HG03469 (cell line): ENCODE measurements at regions not wholly inside any gene's neighbourhood (a gene's known extent, or its start where the extent isn't known, plus 50 kb on each side); places are given as distances from the start of the nearest gene placed in this dataset.

ENCODE experiments used
- ATAC-seq: cut with Tn5 transposase; IDR thresholded peaks from one replicate; pipeline ENCODE4 v1.9.1; 2021; ENCODE audit warnings: mild to moderate bottlenecking, moderate library complexity, moderate number of reproducible peaks; ENCODE audit not compliant: unreplicated experiment

DNA sequence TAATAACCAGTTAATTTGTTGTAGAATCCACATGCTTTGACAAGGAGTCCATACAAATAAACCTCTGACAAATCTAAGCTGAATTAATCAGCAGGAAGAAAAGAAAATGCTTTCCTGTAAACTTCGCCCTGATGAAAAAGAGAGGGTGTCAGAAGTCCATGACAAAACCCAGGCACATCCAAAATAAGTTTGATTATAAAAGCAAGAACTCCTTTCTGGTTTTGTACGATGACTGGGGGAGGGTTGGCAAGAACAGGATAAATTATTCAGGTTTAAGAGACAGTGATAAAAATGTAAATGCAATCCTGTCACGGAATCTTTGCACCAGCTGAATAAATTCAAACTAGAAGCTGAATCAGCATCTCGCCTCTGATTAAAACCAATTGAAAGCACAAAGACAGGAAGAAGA is 469.2 kb upstream of the TNP1 start:
- ATAC-seq = no peak

GRCh38 chr2:217328622-217328978 is 468.7 kb upstream of the TNP1 start:
- no peak for ATAC-seq

- no peak for ATAC-seq
Measured at GRCh38 chr2:217327953-217328621, 468.2 kb upstream of the TNP1 start.

DNA sequence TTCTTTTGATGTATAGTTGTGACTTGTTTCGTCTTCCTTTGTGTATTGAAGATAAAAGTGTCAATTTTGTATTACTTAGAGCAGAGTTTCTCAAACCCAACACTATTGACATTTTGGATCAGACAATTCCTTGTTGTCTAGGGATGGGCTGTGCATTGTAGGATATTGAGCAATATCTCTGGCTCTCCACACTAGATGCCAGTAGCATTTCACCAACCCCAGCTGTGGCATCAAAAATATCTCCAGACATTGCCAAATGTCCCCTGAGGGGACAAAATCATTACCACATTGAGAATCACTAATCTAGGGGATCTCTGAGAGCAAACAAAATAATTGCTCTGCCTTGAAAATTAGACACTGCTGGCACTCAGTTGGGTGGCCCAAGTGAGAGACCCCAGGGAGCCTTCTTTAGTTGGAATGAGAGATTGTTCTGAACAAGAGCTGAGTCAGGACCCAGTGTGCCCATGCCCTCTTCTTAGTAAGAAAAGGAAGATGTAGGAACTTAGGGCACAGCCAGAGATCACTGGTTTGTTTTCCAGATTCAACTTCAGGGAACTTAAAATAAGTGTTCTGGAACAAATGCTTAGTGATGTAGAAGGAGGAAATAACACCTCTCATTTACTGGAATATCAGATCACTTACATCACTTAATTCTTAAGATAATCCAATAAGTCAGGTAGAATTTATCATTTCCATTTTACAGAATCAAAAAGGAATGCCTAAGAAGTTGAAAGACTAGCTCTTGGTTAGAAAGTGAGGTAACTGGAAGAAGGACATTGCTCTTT is 466.6 kb upstream of the TNP1 start:
- ATAC-seq = no peak

GRCh38 chr2:217325816-217326215 is 466.0 kb upstream of the TNP1 start:
- ATAC-seq = no peak

GRCh38 chr2:217325251-217325650 is 465.4 kb upstream of the TNP1 start:
- ATAC-seq = no peak

DNA sequence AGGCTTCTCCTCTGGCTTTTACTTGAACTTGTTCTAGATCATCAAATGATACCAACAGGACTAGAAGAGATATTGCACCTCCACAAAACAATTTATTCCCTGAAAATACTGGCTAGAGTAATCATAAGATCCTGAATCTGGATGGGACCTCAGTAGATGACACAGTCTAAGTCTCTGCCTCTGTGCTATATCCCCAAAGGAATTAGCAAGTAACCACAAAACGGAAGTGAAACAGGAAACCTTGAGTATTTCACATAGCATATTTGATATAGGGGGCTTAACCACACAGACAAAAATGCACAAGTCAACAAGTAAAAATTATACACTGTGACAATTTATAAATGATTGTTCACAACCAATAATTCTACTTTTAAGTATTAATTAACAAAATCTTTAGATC is 456.9 kb upstream of the TNP1 start:
- peak; percentile 69 for ATAC-seq

- no peak for ATAC-seq
Measured at GRCh38 chr2:217314021-217314460, 454.2 kb upstream of the TNP1 start.

DNA sequence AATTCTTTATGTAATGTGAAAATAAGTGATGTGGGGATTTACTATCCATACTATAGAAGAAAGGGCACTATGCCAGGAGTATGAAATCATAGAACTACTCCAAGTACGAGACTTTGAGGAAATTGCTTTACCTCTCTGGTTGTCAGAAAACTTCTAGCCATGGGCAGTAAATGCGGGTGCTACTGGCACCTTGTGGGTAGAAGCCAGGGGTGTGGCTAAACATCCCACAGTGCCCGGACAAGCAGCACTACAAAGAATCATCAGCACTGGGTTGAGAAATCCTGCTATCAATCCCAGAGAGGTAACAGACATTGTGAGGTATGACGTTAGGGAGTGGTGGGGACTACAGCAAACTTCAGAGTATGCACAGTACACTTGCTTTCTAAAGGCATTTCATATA is 453.5 kb upstream of the TNP1 start:
- ATAC-seq = no peak

GRCh38 chr2:217309056-217309455 is 449.2 kb upstream of the TNP1 start:
- no peak for ATAC-seq

DNA sequence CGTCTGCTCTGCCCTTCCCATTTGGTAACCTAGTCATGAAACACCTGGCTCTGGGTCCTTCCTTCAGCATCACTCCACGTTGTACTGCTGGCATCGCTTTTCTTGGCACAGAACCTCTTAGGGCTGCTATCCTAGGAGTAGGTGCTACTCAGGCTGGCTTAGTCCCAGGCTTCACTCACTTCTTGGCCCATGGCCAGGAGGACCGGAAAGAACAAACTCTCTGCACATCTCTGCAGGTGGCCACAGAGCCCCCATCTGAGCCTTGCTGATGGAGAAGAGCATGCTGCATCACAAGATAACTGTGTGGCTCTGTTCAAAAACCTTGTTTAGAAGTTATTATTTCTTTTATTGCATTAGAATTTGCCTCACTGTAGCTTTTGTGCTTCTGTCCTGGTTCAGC is 447.2 kb upstream of the TNP1 start:
- ATAC-seq = no peak

DNA sequence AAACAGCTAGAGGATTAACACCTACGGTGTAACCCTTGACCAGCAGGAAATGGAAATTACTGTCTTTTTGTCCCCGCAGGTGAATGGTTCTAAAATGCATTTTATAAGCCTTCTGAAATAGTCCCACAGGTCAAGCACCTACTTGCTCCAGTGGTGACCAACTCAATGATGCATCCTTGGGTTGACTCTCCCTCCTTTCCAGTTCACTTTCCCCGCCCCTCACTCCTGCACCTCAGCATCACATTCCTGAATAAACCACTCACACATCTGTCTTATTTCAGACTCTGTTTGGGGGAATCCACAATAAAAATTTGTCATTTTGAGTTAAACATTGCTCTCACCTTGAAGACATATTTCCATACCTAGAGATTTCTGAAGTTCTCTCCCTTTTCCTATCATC is 446.0 kb upstream of the TNP1 start:
- no peak for ATAC-seq

- no peak for ATAC-seq
Measured at GRCh38 chr2:217304582-217304981, 444.7 kb upstream of the TNP1 start.

GRCh38 chr2:217302856-217303255 is 443.0 kb upstream of the TNP1 start:
- no peak for ATAC-seq

DNA sequence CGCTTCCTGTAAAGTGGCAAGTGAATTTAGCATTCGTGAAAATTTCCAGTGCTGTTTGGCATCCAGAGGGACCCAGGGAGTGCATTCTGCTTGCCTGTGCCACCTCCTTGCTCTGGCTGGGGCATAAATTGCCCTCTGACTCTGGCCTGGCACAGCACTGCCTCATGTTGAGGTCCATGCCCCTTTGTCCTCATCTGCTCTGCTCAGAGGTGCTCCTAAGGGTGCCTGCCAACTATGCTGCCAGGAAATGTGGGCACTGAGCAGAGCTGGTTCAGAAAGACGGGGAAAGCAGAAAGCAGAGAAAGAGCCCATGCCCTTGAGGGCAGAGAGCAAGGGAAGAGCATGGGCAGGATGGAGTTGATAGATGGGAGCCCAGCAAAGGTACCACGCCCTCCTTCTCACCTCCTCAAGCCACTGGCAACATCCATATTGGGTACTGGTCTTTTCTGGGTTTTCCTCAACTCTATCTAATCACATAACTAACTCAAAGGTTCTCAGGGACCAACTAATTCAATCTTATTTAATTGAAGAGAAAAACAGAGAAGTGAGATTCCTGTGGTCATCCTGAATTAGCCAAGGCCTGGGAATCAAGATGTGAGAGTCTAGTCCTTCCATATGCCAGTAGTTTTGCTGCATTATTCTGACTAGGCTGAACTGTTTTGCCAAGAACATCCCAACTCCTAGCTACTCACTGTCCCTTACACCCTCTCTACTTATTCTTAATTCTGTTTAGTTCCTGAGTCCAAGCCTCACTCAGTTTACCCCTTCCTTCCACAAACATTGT is 441.5 kb upstream of the TNP1 start:
- no peak for ATAC-seq

GRCh38 chr2:217299590-217299989 is 439.7 kb upstream of the TNP1 start:
- no peak for ATAC-seq

- ATAC-seq = no peak
Measured at GRCh38 chr2:217297096-217297495, 437.2 kb upstream of the TNP1 start.

- ATAC-seq = no peak
Measured at GRCh38 chr2:217294818-217295217, 435.0 kb upstream of the TNP1 start.

- ATAC-seq = no peak
Measured at GRCh38 chr2:217294211-217294610, 434.3 kb upstream of the TNP1 start.

GRCh38 chr2:217293607-217294006 is 433.7 kb upstream of the TNP1 start:
- ATAC-seq = no peak

- no peak for ATAC-seq
Measured at GRCh38 chr2:217293046-217293445, 433.2 kb upstream of the TNP1 start.

DNA sequence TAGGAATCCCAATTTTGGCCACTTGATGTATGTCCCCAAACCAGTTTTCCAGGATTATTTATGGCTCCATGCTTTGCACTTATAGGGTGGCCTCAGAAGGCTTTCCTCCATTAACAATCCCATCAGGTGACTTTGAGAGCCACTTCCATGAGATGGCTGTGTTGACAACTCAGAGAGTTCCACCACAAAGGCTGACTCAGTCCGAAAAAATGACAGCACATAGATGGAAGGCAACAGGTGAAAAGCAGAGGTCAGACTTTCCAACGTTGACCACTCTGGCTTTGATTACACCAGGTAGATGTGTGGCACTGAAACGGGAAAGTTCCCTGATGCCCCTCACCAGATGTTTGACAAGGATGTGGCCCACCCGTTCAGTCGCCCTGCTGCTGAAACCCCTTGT is 431.4 kb upstream of the TNP1 start:
- ATAC-seq = no peak
